Activated CD8-positive, alpha-beta memory T cell treated with anti-CD3 and anti-CD28 coated beads for 1 hour (primary cell): ENCODE measurements at regions not wholly inside any gene's neighbourhood (a gene's known extent, or its start where the extent isn't known, plus 50 kb on each side); places are given as distances from the start of the nearest gene placed in this dataset.
"Not testable (repeated sequence)": the region's sequence is repeated elsewhere in the genome, so short reads cannot be mapped to it uniquely, and the experiment has no call there.

ENCODE experiments used
- DNase-seq, 2 donors: peaks; one replicate each; pipeline ENCODE4 v3.0.0-alpha.2; 2020; ENCODE audit warnings: low read depth in 1 of 2; ENCODE audit errors: extremely low read depth in 1 of 2

DNA sequence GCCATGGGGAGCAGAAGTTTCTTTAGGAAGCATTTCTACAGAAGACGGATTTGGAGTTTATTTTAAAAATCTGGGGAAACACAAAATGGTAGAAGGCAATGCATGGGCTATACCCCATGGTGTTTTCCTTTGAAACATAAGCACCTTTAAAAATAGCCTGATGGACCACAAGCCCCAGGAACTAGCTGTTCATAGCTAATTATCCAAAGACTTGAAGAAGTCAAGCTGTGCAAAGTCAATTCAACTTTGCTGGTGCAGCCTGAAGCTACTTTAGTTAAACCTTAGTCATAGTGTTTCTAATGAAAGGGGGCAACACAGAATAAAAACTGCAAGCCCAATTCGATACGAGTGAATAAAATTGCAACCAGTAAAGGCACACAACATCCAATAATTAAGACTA lies 732.5 kb downstream of the GALC start:
- no peak for DNase-seq

- no peak for DNase-seq
Observed at GRCh38 chr14:87257421-87257820, 735.6 kb downstream of the GALC start.

- no peak for DNase-seq
Observed at GRCh38 chr14:87255058-87255457, 737.9 kb downstream of the GALC start.

GRCh38 chr14:87254331-87254874 lies 738.6 kb downstream of the GALC start:
- no peak for DNase-seq

GRCh38 chr14:87253791-87254190 lies 739.2 kb downstream of the GALC start:
- not testable (repeated sequence) for DNase-seq

DNA sequence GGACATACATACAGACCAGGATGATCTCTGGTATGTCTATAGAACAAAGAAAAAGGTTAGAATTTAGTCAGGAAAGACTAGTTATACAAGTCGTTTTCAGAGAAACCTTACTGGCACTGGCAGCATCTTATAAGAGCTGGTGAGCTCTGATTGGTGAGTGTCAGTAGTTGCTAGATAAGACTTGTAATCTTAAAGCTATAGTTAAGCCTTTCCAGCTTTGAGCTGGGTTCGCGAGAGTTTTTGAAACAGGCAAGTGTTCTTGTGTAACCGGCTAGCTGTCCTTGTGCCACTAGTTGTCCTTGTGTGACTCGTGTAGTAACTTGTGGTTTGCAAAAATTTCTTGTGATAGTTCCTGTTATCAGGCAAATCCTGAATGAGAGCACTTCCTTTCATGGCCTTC lies 740.9 kb downstream of the GALC start:
- DNase-seq, result no peak

DNA sequence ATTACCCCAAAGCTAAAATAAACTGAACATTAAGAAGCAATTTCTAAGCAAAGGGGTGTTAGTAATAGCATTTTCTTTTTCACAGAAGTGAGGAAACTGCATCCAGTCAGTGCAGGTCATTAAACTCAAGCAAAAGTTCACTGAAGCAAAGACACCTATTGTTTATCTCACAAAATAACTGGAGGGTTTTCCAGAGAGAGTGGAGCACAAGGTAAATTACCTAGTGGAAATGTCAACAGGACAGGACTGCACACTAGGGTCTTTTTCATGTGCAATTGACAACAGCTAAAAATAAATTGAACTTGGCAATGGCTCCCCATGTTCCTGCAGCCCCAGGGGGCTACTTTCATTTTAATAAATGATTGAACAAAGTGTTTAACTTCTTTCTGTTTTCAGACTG lies 742.0 kb downstream of the GALC start:
- DNase-seq, result no peak

DNA sequence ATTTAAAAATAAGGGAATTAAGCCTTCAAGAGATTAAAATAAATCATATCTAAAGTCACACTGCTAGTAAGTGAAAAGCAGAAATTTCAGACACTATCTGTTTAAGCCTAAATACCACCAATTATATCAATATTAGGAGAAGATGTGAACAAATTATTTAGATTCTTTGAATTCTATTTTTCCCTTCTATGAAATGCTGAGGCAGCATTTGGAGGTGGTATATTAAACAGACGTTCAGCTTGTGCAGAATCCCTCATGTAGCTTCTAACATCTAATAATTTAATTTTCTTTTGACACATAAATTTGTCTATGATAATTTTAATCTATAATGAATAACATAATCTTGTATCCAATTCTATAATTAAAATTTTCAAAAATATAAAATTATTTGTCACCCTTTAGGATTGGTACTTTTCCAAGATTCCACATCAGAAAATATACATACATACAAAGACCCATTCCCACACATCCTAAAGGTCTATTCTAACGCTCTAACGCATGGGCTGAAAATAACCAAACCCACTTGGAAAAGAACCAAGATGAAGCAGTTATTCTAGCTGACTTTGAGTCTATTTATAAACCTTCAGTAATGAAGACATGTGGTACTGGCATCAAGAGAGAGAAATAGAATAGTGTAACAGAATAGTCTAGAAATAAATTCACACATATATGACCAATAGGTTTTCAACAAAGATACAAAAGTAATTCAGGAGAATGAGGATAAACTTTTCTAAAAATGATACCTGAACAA lies 751.8 kb downstream of the GALC start:
- no peak for DNase-seq

DNA sequence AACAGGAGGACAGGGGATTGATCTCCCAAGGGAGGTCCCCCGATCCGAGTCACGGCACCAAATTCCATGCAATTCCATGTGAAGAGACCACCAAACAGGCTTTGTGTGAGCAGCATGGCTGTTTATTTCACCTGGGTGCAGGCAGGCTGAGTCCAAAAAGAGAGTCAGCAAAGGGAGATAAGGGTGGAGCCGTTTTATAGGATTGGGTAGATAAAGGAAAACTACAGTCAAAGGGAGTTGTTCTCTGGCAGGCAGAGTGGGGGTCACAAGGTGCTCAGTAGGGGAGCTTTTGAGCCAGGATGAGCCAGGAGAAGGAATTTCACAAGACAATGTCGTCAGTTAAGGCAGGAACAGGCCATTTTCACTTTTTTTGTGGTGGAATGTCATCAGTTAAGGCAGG lies 752.7 kb downstream of the GALC start:
- DNase-seq, result not testable (repeated sequence)

DNA sequence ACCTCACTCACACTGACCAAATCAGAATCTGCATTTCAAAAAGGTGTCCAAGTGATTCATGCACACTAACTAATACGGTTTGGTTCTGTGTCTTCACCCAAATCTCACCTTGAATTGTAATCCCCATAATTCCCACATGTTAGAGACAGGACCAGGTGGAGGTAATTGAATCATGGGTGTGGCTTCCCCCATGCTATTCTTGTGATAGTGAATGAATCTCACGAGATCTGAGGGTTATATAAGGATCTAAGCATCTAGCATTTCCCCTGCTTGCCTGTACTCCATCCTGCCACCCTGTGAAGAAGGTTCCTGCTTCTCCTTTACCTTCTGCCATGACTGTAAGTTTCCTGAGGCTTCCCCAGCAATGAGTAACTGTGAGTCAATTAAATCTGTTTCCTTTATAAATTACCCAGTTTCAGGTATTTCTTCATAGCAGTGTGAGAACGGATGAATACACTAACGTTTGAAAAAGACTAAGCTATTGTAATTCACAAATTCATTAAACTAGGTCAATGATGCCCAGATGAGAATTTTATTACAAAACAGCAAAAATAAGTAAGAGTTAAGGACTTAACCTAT lies 759.1 kb downstream of the GALC start:
- no peak for DNase-seq

- no peak for DNase-seq
Observed at GRCh38 chr14:87233266-87233665, 759.7 kb downstream of the GALC start.

- no peak for DNase-seq
Observed at GRCh38 chr14:87231336-87232026, 761.5 kb downstream of the GALC start.

- no peak for DNase-seq
Observed at GRCh38 chr14:87230726-87231125, 762.3 kb downstream of the GALC start.

- DNase-seq, result no peak
Observed at GRCh38 chr14:87229131-87229530, 763.9 kb downstream of the GALC start.

DNA sequence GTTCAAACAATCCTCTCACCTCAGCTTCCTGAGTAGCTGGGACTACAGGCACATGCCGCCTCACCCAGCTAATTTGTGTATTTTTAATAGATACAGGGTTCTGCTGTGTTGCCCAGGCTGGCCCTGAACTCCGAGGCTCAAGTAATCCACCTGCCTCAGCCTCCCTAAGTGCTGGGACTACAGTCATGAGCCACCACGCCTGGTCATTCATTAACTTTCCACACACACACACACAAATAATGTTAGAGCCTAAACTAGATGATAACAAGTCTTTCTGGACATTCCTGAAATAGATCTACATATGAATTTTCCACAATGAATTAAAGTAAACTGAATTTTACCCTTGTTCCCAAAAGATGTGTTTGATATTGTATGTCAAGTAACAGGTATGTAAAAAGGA lies 776.0 kb downstream of the GALC start:
- DNase-seq, result no peak

DNA sequence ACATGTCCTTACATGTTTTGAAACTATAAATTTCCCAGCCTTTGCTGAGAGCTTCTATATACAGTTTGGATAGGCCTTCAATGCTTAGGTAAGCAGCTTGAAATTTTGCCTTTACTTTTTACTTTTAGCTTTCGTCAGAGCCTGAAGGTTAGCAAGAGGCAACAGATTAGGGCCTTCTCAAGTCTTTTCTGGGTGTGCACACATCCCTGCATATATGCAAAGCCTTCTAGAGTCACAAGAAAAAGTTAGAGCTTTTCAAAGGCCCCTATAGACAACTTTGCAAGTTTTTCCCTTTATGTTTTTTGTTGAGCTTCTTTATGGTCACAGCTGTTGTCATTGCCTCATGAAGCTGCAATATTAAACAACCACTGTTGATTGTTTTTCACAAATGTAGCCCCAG lies 778.4 kb downstream of the GALC start:
- no peak for DNase-seq

GRCh38 chr14:87207756-87208155 lies 785.2 kb downstream of the GALC start:
- no peak for DNase-seq

GRCh38 chr14:87205811-87206210 lies 787.2 kb downstream of the GALC start:
- no peak for DNase-seq

GRCh38 chr14:87203346-87203745 lies 789.6 kb downstream of the GALC start:
- no peak for DNase-seq

DNA sequence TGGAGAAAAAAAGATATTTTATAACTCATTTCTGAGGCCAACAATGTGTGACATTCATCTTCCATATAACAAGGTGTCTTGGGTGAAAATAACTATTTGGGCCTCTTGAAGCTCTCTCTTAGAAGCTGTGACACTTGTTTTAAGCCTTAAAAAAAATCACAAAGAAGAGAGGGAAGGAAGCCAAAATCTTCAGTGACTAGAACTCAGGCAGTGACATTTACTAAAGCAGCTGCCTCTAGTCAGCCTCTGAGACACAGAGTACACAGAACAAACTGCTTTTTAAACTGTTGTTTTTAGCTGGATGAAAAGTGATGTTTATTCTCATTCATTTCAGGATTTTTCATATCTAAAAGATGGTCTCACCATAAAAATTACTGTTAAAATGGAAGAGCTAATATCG lies 793.6 kb downstream of the GALC start:
- DNase-seq, result no peak

- no peak for DNase-seq
Observed at GRCh38 chr14:87196436-87196835, 796.5 kb downstream of the GALC start.

DNA sequence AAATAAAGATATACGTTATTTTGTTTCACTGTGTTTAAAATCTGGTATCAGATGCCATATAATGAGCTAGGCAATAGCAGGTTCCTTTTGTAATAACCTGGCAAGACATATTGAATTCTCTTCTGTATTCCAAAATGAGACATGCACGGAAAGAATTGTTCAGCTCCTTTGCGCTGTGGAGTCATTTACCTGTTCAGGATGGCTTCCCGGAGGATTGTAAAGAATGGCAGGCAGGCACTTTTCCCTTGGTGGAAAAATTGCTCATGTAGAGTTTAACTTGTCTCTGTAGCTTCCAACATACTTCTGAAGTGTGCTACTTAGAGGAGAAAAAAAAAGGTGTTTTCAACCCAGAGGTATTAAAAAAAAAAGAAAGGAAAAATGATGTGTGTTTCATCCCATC lies 805.2 kb downstream of the GALC start:
- no peak for DNase-seq
